Peyer's patch (tissue), 4 donors: ENCODE measurements at regions not wholly inside any gene's neighbourhood (a gene's known extent, or its start where the extent isn't known, plus 50 kb on each side); places are given as distances from the start of the nearest gene placed in this dataset.

ENCODE experiments used
- POLR2A ChIP-seq, 2 donors: fragments of 450-650 bp; IDR thresholded peaks; one replicate each; pipeline ENCODE4 v1.5.1; 2017; ENCODE audit warnings: antibody characterized with exemption in 2 of 2, mild to moderate bottlenecking in 2 of 2, moderate library complexity in 2 of 2
- TF ChIP-seq, protein P1 (sequence below), 6 experiments: fragments of 450-650 bp in 4 of 6; fragments of 200-600 bp in 2 of 6; sonication (generic) in 1 of 6; IDR thresholded peaks; one replicate each; pipeline ENCODE4 v1.5.1; 2017 to 2019; ENCODE audit warnings: antibody characterized with exemption in 6 of 6, mild to moderate bottlenecking in 3 of 6, moderate library complexity in 1 of 6

DNA sequence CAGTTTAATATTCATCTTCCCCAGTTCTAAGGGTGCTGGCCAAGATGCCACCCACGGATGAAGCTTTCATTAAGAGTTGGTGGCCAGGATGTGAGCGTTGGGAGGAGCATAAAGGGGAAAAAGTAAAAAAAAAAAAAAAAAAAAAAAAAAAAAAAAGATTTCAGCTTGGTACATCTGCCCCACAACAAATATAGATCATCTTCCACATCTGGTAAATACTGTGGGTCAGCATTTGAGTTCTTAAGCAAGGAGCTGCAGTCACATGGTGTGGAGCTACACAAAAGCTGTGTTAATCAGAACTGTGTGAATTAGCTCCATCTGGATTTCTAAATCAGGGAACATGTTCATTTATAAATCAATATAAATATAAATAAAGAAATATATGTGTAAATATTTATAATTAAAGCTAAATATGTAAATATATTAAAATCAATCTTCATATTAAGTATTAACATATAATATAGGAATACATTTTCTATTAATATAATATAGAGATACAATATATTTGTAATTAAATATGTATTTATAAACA lies 262.3 kb downstream of the NUAK1 start:
- TF ChIP-seq, protein P1, sequence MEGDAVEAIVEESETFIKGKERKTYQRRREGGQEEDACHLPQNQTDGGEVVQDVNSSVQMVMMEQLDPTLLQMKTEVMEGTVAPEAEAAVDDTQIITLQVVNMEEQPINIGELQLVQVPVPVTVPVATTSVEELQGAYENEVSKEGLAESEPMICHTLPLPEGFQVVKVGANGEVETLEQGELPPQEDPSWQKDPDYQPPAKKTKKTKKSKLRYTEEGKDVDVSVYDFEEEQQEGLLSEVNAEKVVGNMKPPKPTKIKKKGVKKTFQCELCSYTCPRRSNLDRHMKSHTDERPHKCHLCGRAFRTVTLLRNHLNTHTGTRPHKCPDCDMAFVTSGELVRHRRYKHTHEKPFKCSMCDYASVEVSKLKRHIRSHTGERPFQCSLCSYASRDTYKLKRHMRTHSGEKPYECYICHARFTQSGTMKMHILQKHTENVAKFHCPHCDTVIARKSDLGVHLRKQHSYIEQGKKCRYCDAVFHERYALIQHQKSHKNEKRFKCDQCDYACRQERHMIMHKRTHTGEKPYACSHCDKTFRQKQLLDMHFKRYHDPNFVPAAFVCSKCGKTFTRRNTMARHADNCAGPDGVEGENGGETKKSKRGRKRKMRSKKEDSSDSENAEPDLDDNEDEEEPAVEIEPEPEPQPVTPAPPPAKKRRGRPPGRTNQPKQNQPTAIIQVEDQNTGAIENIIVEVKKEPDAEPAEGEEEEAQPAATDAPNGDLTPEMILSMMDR (IDR thresholded peaks at IDR 0.05), result no peak
- no peak for TF ChIP-seq POLR2A (IDR thresholded peaks at IDR 0.05)
